SK-N-MC (cell line): ENCODE measurements at regions not wholly inside any gene's neighbourhood (a gene's known extent, or its start where the extent isn't known, plus 50 kb on each side); places are given as distances from the start of the nearest gene placed in this dataset.

Source experiments
- DNase-seq: peaks from one replicate; pipeline ENCODE4 v3.0.0-alpha.2; 2011; ENCODE audit warnings: low read depth, low spot score
- H3K27ac ChIP-seq: fragments of 200-600 bp; sonication (generic); 2 replicates; pipeline ENCODE4 v1.5.1; 2016; ENCODE audit warnings: mixed run types
- H3K36me3 ChIP-seq: fragments of 200-600 bp; sonication (generic); 2 replicates; pipeline ENCODE4 v1.6.1; 2017; ENCODE audit warnings: antibody characterized with exemption, low read length, mixed read lengths; ENCODE audit not compliant: insufficient read depth
- H3K4me3 ChIP-seq: fragments of 200-600 bp; sonication (generic); 2 replicates; pipeline ENCODE4 v1.5.1; 2016
- H3K9ac ChIP-seq: fragments of 200-600 bp; sonication (generic); 2 replicates; pipeline ENCODE4 v1.8.0; 2017; ENCODE audit warnings: mixed run types, mixed read lengths; ENCODE audit not compliant: insufficient read length
- H3K9me3 ChIP-seq: fragments of 200-600 bp; sonication (generic); 2 replicates; pipeline ENCODE4 v1.6.1; 2017; ENCODE audit warnings: low read depth, mild to moderate bottlenecking, antibody characterized with exemption, low read length, moderate library complexity, mixed read lengths
- EZH2 ChIP-seq: fragments of 200-600 bp; sonication (generic); IDR thresholded peaks from one replicate; pipeline ENCODE4 v1.6.1; 2017; ENCODE audit warnings: antibody characterized with exemption
- FOXP2 ChIP-seq: optimal IDR thresholded peaks from 2 replicates; pipeline ENCODE3; 2011; ENCODE audit warnings: mild to moderate bottlenecking, moderate library complexity; ENCODE audit not compliant: insufficient read depth; ENCODE audit errors: extremely low read length, control extremely low read depth
- POLR2AphosphoS5 ChIP-seq: IDR thresholded peaks from 2 replicates; pipeline ENCODE4 v1.6.1; 2012; ENCODE audit warnings: mild to moderate bottlenecking, low read depth, low read length, borderline replicate concordance

DNA sequence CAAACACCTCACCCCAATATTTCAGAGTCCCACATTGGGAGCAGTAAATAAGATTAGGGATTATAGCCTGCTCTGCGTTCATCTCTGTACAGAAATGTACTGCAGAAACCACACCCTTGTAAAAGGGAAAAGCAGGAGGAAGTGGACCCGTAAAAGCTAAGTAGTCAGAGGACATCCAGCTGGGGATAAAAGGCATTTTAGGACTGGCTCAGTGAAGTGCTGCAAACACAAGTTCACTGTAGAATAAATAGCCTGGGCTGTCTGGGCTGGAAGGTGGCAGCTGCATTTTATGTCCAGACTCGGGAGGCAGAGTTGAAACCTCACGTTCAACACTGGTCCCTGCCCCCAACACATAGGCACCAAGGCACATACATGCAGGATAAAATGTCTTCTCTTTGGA, 178.7 kb upstream of the FAT1 start:
- DNase-seq, result no peak
- Histone ChIP-seq H3K36me3 (no peaks in the 10 kb centered on the region), H3K27ac (no peak overlapping the region), H3K9me3 (no peaks in the 10 kb centered on the region), H3K9ac (no peak overlapping the region), H3K4me3 (no peak overlapping the region)
- no peak for TF ChIP-seq EZH2
- TF ChIP-seq POLR2AphosphoS5, result no peak
- TF ChIP-seq FOXP2, result no peak

DNA sequence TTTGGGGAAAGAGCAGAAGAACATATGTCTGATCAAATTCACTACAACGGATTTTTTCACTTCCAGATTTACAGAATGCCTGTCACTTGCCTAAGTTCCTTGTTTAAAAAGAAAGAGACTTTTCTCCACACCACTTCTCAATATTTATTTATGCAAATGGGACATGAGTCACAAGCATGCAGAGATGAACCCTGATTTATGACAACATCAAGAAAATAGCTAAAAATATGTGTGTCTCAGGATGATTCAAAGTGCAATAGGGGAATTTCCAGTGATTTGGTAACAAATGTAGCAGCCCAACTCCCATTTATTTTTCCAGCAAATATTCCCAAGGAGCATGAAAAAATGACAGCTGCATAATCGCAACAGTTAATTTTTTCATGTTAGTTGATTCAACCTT, 180.4 kb upstream of the FAT1 start:
- Histone ChIP-seq H3K4me3 (no peak overlapping the region), H3K36me3 (no peaks in the 10 kb centered on the region), H3K9ac (no peak overlapping the region), H3K27ac (no peak overlapping the region), H3K9me3 (no peaks in the 10 kb centered on the region)
- no peak for DNase-seq
- TF ChIP-seq POLR2AphosphoS5 (no peak), EZH2 (no peak), FOXP2 (no peak)

DNA sequence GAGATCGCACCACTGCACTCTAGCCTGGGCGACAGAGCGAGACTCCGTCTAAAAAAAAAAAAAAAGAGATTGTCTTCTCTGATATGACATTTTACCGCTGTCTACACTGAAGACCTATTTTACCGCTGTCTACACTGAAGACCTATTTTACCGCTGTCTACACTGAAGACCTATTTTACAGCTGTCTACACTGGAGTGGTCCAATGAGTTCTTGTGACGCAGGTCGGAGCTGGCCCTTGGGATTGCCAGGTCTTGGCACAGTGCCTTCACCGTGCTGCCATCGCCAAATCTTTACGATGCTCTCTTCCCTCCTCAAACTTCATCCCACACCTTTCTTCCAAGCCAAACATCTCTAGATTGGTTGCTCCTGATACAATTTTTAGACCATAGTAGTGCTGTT, 183.1 kb upstream of the FAT1 start:
- Histone ChIP-seq H3K9ac (no peak overlapping the region), H3K36me3 (no peaks in the 10 kb centered on the region), H3K4me3 (no peak overlapping the region), H3K9me3 (no peaks in the 10 kb centered on the region), H3K27ac (no peak overlapping the region)
- DNase-seq, result no peak
- TF ChIP-seq FOXP2 (no peak), POLR2AphosphoS5 (no peak), EZH2 (no peak)

DNA sequence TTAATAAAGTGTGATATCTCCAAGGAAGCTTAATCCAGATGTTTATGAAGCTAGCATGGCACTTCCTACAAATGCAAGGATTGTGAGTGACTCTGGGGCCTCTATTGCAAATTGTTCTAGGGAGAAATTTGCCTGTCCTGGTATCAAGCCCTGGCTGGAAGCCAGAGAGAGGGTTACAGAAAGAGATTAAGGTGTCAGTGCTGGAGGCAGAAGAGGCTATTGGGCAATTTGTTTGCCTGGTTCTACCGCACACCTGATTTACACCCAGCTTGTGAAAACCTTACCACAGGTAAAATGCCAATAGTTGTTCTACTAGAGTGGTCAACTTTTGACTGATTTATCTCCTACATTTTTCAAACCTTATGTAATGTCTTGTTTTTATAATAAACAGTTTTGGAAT, 186.7 kb upstream of the FAT1 start:
- TF ChIP-seq EZH2, result no peak
- no peak for TF ChIP-seq FOXP2
- no peak for TF ChIP-seq POLR2AphosphoS5
- H3K4me3 ChIP-seq, result no peak overlapping the region

DNA sequence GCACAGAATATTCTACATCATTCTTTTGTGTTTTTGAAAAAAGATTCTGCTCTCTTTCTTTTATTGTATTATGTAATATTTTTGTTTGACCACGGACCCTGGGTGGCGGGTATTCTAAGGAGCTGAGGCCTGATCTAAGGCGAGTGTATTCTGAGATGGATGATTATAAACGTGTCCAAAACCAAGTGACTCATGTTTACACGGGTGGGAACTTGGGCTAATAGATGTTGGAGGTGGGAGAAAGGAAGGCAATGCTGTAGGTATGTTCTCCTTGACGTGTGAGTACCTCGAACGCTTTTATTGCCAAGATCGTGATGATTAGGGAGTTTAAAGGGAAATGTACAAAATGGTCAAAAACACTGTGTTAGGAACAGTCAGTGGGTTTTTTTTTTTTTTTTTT, 188.9 kb upstream of the FAT1 start:
- Histone ChIP-seq H3K9ac (no peak overlapping the region), H3K4me3 (no peak overlapping the region), H3K9me3 (no peaks in the 10 kb centered on the region), H3K36me3 (no peaks in the 10 kb centered on the region), H3K27ac (no peak overlapping the region)
- TF ChIP-seq EZH2 (no peak), POLR2AphosphoS5 (no peak), FOXP2 (no peak)
- DNase-seq, result no peak

More for the DNA sequence above, 186.7 kb upstream of the FAT1 start:
- no peaks in the 10 kb centered on the region for H3K9me3 ChIP-seq
- H3K27ac ChIP-seq, result no peak overlapping the region
- no peaks in the 10 kb centered on the region for H3K36me3 ChIP-seq
- no peak for DNase-seq
- no peak overlapping the region for H3K9ac ChIP-seq

DNA sequence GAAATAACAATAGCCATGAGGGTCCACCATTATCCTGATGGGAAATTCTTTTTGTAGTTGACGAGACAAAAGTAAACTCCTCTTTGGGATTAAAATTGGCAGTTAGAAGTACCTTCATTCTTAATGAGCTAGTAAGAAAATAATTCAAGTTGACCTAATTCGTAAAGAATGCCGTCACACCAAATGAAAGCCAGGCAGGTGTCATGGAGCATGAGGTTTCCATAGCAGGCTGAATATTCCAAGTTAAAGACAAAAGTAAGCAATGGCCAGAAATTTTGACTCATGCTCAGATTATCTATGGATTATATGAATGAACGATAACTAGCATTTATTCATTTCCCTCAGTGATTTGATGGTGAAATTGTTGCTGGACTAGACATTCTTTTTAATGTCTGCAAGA, 192.2 kb upstream of the FAT1 start:
- DNase-seq, result no peak
- TF ChIP-seq FOXP2 (no peak), EZH2 (no peak), POLR2AphosphoS5 (no peak)
- H3K4me3 ChIP-seq, result no peak overlapping the region
- H3K9ac ChIP-seq, result no peak overlapping the region
- no peaks in the 10 kb centered on the region for H3K9me3 ChIP-seq
- no peaks in the 10 kb centered on the region for H3K36me3 ChIP-seq
- no peak overlapping the region for H3K27ac ChIP-seq

DNA sequence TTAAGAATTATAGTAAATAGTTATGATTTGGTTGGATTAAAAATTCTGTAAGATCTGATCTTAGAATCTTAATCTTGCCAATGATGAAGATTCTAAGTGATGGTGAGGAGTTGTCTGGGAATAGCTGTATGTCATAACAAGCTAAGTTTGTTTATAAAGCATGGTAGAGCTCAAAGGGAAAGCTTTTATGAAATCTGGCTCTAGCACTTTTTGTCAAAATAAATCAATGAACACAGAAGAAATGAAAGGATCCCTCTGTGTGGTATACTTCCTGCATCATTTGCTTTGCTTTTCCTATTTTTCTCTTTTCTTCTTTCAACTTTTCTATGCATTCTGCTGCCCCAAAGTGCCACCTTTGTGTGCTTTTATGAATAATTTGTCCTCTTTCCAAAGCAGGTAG, 193.5 kb upstream of the FAT1 start:
- no peaks in the 10 kb centered on the region for H3K9me3 ChIP-seq
- DNase-seq, result no peak
- H3K36me3 ChIP-seq, result no peaks in the 10 kb centered on the region
- no peak for TF ChIP-seq EZH2
- no peak for TF ChIP-seq FOXP2
- no peak for TF ChIP-seq POLR2AphosphoS5
- no peak overlapping the region for H3K27ac ChIP-seq
- no peak overlapping the region for H3K4me3 ChIP-seq
- no peak overlapping the region for H3K9ac ChIP-seq

DNA sequence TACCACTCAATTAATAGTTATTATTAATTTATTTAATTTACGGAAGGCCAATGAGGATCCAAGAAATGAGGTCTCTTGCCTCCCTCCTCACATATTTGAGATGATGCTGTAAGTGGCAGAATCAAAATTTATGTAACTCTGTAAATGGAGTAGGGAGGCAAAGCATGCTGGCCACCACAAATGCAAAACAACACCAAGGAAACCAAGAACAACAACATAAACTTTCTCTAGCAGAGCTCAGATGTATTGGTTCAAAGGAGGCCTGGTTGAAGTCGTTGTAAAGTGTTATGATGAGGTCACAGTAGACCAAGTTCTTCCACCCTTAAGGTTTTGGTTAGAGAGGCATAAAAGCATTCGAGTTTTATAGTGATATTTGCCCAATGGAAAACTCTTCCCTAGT, 194.8 kb upstream of the FAT1 start:
- no peak for DNase-seq
- H3K27ac ChIP-seq, result no peak overlapping the region

DNA sequence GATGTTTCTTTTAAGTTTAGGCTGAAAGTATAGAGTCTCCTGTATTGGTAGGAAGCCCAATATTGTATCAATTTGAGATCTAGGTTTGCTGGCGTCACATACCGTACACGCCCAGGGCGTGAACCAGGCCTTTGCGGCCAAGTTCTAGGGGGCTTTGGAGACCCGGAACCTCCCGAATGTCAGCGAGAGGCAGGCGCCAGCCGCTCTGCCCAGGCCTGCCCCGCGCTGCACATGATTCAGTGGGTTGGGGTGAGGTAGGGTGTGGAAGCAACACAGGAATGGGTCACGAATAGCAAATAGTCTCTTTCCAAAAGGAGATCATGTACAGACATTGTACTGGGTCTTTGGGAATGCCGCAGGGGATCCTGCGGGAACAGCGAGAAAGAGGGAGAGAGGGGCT, 195.7 kb upstream of the FAT1 start:
- Histone ChIP-seq H3K4me3 (no peak overlapping the region), H3K36me3 (no peaks in the 10 kb centered on the region), H3K9ac (no peak overlapping the region), H3K9me3 (no peaks in the 10 kb centered on the region), H3K27ac (no peak overlapping the region)
- TF ChIP-seq FOXP2 (no peak), EZH2 (no peak), POLR2AphosphoS5 (no peak)
- no peak for DNase-seq

More for the DNA sequence above, 194.8 kb upstream of the FAT1 start:
- Histone ChIP-seq H3K4me3 (no peak overlapping the region), H3K9ac (no peak overlapping the region), H3K9me3 (no peaks in the 10 kb centered on the region), H3K36me3 (no peaks in the 10 kb centered on the region)
- no peak for TF ChIP-seq POLR2AphosphoS5
- TF ChIP-seq EZH2, result no peak
- no peak for TF ChIP-seq FOXP2

DNA sequence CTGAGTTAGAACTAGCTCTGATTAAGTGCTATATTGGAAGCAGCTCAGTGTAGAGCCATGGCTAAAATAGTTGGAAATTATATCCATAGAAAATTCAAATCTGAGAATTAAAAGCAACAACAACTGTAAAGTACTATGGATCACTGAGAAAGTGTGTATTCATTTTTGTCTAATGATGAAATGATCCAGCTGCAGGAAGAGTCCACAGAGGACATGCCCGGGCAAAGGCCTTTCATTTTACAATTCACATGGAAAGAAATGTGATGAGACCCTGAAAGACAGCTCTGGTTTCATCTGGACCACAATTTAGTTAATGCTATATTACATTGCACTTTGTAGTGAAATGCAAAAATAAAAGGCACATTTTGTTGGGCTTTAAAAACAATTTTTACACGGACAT, 196.8 kb upstream of the FAT1 start:
- H3K9ac ChIP-seq, result no peak overlapping the region
- no peak overlapping the region for H3K27ac ChIP-seq
- H3K9me3 ChIP-seq, result no peaks in the 10 kb centered on the region
- no peak for DNase-seq
- H3K4me3 ChIP-seq, result no peak overlapping the region
- H3K36me3 ChIP-seq, result no peaks in the 10 kb centered on the region
- no peak for TF ChIP-seq EZH2
- no peak for TF ChIP-seq FOXP2
- no peak for TF ChIP-seq POLR2AphosphoS5
